GM19395 (cell line): ENCODE measurements at regions not wholly inside any gene's neighbourhood (a gene's known extent, or its start where the extent isn't known, plus 50 kb on each side); places are given as distances from the start of the nearest gene placed in this dataset.
"Not testable (repeated sequence)": the region's sequence is repeated elsewhere in the genome, so short reads cannot be mapped to it uniquely, and the experiment has no call there.

Experiments
- ATAC-seq: cut with Tn5 transposase; IDR thresholded peaks from one replicate; pipeline ENCODE4 v1.9.1; 2021; ENCODE audit warnings: mild to moderate bottlenecking, moderate library complexity; ENCODE audit not compliant: unreplicated experiment

- no peak for ATAC-seq
Measured at GRCh38 chr15:31217067-31217466, 109.6 kb upstream of the KLF13 start.

- no peak for ATAC-seq
Measured at GRCh38 chr15:31217566-31218270, 108.9 kb upstream of the KLF13 start.

GRCh38 chr15:31219221-31219620 is 107.4 kb upstream of the KLF13 start:
- no peak for ATAC-seq

- no peak for ATAC-seq
Measured at GRCh38 chr15:31221936-31222515, 104.6 kb upstream of the KLF13 start.

GRCh38 chr15:31222773-31223341 is 103.8 kb upstream of the KLF13 start:
- ATAC-seq: no peak

- ATAC-seq: no peak
Measured at GRCh38 chr15:31223478-31224350, 102.9 kb upstream of the KLF13 start.

GRCh38 chr15:31224661-31225060 is 102.0 kb upstream of the KLF13 start:
- ATAC-seq: not testable (repeated sequence)

- ATAC-seq: no peak
Measured at GRCh38 chr15:31225356-31225955, 101.2 kb upstream of the KLF13 start.

- ATAC-seq: no peak
Measured at GRCh38 chr15:31226021-31226420, 100.6 kb upstream of the KLF13 start.

- no peak for ATAC-seq
Measured at GRCh38 chr15:31227235-31227634, 99.4 kb upstream of the KLF13 start.

- no peak for ATAC-seq
Measured at GRCh38 chr15:31228011-31228484, 98.6 kb upstream of the KLF13 start.

- peak; percentile 61 for ATAC-seq
Measured at GRCh38 chr15:31228980-31229826, 97.4 kb upstream of the KLF13 start.

GRCh38 chr15:31230630-31231485 is 95.8 kb upstream of the KLF13 start:
- ATAC-seq: peak; percentile 81

- no peak for ATAC-seq
Measured at GRCh38 chr15:31234815-31235214, 91.8 kb upstream of the KLF13 start.

- no peak for ATAC-seq
Measured at GRCh38 chr15:31235311-31236183, 91.1 kb upstream of the KLF13 start.

- ATAC-seq: no peak
Measured at GRCh38 chr15:31236184-31237042, 90.2 kb upstream of the KLF13 start.

- ATAC-seq: no peak
Measured at GRCh38 chr15:31237043-31237324, 89.7 kb upstream of the KLF13 start.
